ENCODE measurements at regions not wholly inside any gene's neighbourhood (a gene's known extent, or its start where the extent isn't known, plus 50 kb on each side); places are given as distances from the start of the nearest gene placed in this dataset.
A peak's percentile ranks its signal among the peaks of the same experiment; 100 is the strongest.

- TF ChIP-seq ZNF462 (CRISPR knock-in tag; IDR thresholded peaks at IDR 0.05) (no peak), ETS1 (IDR thresholded peaks at IDR 0.05) (no peak)
These were observed 187.8 kb upstream of the TTC14 start (continued) for GRCh38 chr3:180414157-180414556.

GRCh38 chr3:180416111-180416594, 185.8 kb upstream of the TTC14 start:
- no peak for ATAC-seq
- peak overlapping the region; percentile 57; the same call in 1 of the 2 replicates for H2AFZ ChIP-seq
- peaks cover 5% of the 10 kb centered on the region; the same call in 1 of the 3 replicates for H3K4me1 Mint-ChIP-seq

More at GRCh38 chr3:180416111-180416594, 185.8 kb upstream of the TTC14 start:
- H3K4me1 ChIP-seq (ENCODE audit: insufficient read depth) = no peaks in the 10 kb centered on the region; the same call in 1 of the 2 replicates
- no peak overlapping the region for H3K4me3 Mint-ChIP-seq
- no peaks in the 10 kb centered on the region for H3K27me3 Mint-ChIP-seq (ENCODE audit: insufficient read depth, low read depth, poor library complexity)
- no peaks in the 10 kb centered on the region for H4K20me1 ChIP-seq (replicated peaks; ENCODE audit: insufficient read depth)
- no peaks in the 10 kb centered on the region for H3K79me2 ChIP-seq (replicated peaks; ENCODE audit: insufficient read depth)
- TF ChIP-seq NANOG (IDR thresholded peaks at IDR 0.05; ENCODE audit: borderline replicate concordance) = no peak
- no peaks in the 10 kb centered on the region for H3K36me3 Mint-ChIP-seq (ENCODE audit: low read depth)
- H3K4me3 ChIP-seq = no peak overlapping the region
- no peaks in the 10 kb centered on the region for H3K9me2 ChIP-seq (ENCODE audit: insufficient read depth)
- H3K36me3 ChIP-seq (ENCODE audit: insufficient read depth) = no peaks in the 10 kb centered on the region
- no peak overlapping the region for H3K27ac ChIP-seq (ENCODE audit: low read depth)
- H3K4me2 ChIP-seq = no peak overlapping the region
- H3K9me3 Mint-ChIP-seq = no peaks in the 10 kb centered on the region
- H3K27ac Mint-ChIP-seq = peak overlapping the region; percentile 45
- H3F3A ChIP-seq (replicated peaks; ENCODE audit: low read depth) = no peaks in the 10 kb centered on the region
- no peak for DNase-seq (ENCODE audit: low spot score)
- no peaks in the 10 kb centered on the region for H3K27me3 ChIP-seq (ENCODE audit: insufficient read depth)

All from GM23338 (cell line).